Osteoblast (primary cell): ENCODE measurements at regions not wholly inside any gene's neighbourhood (a gene's known extent, or its start where the extent isn't known, plus 50 kb on each side); places are given as distances from the start of the nearest gene placed in this dataset.

ENCODE experiments used
- DNase-seq: peaks from one replicate; pipeline ENCODE4 v3.0.0; 2011; ENCODE audit warnings: low spot score, mixed read lengths; ENCODE audit not compliant: insufficient read length; ENCODE audit errors: missing footprints
- H2AFZ ChIP-seq: 2 replicates; pipeline ENCODE4 v1.6.0; 2011; ENCODE audit warnings: mild to moderate bottlenecking, low read length
- H3K27ac ChIP-seq: 2 replicates; pipeline ENCODE4 v1.5.1; 2011; ENCODE audit warnings: mild to moderate bottlenecking, low read depth, low read length, moderate library complexity
- H3K27me3 ChIP-seq: 2 replicates; pipeline ENCODE4 v1.6.0; 2012; ENCODE audit warnings: mild to moderate bottlenecking, control low read depth, inconsistent platforms, low read length, moderate library complexity; ENCODE audit not compliant: insufficient read depth
- H3K36me3 ChIP-seq: 2 replicates; pipeline ENCODE4 v1.5.1; 2011; ENCODE audit warnings: mild to moderate bottlenecking, low read length, control low read depth, moderate library complexity; ENCODE audit not compliant: insufficient read depth
- H3K4me1 ChIP-seq: 2 replicates; pipeline ENCODE4 v1.5.1; 2011; ENCODE audit warnings: mild to moderate bottlenecking, low read length, control low read depth, moderate library complexity; ENCODE audit not compliant: insufficient read depth
- H3K4me2 ChIP-seq: 2 replicates; pipeline ENCODE4 v1.6.0; 2011; ENCODE audit warnings: mild to moderate bottlenecking, low read length; ENCODE audit not compliant: insufficient read depth
- H3K4me3 ChIP-seq: fragments of 200-600 bp; sonication (generic); 3 replicates; pipeline ENCODE4 v1.5.1; 2012; ENCODE audit warnings: mild to moderate bottlenecking, low read length, inconsistent platforms; ENCODE audit not compliant: insufficient read depth
- H3K79me2 ChIP-seq: 2 replicates; pipeline ENCODE4 v1.6.0; 2012; ENCODE audit warnings: mild to moderate bottlenecking, low read length, control low read depth, inconsistent platforms; ENCODE audit not compliant: insufficient read depth
- H3K9me3 ChIP-seq: 2 replicates; pipeline ENCODE4 v1.5.1; 2011; ENCODE audit warnings: low read depth, low read length, control low read depth
- H4K20me1 ChIP-seq: 2 replicates; pipeline ENCODE4 v1.6.0; 2012; ENCODE audit warnings: mild to moderate bottlenecking, low read length, control low read depth; ENCODE audit not compliant: insufficient read depth
- CTCF ChIP-seq: IDR thresholded peaks from 2 replicates; pipeline ENCODE4 v1.5.1; 2011; ENCODE audit warnings: mild to moderate bottlenecking, low read depth, low read length, moderate library complexity; ENCODE audit errors: extremely low read depth

- H3K4me1 ChIP-seq: no peaks in the 10 kb centered on the region
- no peaks in the 10 kb centered on the region for H3K27me3 ChIP-seq
- H4K20me1 ChIP-seq: no peaks in the 10 kb centered on the region
- H3K27ac ChIP-seq: no peak overlapping the region
- H3K79me2 ChIP-seq: no peaks in the 10 kb centered on the region
- H3K9me3 ChIP-seq: no peaks in the 10 kb centered on the region
- H3K4me2 ChIP-seq: no peak overlapping the region
- no peak for DNase-seq
- TF ChIP-seq CTCF: no peak
- H3K4me3 ChIP-seq: no peak overlapping the region
- H3K36me3 ChIP-seq: no peaks in the 10 kb centered on the region
- no peak overlapping the region for H2AFZ ChIP-seq
Measured at GRCh38 chr4:117420948-117421347, 335.6 kb upstream of the TRAM1L1 start.

GRCh38 chr4:117421706-117422105 is 336.3 kb upstream of the TRAM1L1 start:
- no peak for TF ChIP-seq CTCF
- Histone ChIP-seq H2AFZ (no peak overlapping the region), H3K4me2 (no peak overlapping the region), H3K4me3 (no peak overlapping the region), H3K4me1 (no peaks in the 10 kb centered on the region), H3K79me2 (no peaks in the 10 kb centered on the region), H3K27me3 (no peaks in the 10 kb centered on the region), H3K27ac (no peak overlapping the region), H4K20me1 (no peaks in the 10 kb centered on the region), H3K9me3 (no peaks in the 10 kb centered on the region), H3K36me3 (no peaks in the 10 kb centered on the region)
- no peak for DNase-seq

GRCh38 chr4:117422297-117422696 is 336.9 kb upstream of the TRAM1L1 start:
- H3K36me3 ChIP-seq: no peaks in the 10 kb centered on the region
- no peak overlapping the region for H3K4me3 ChIP-seq
- TF ChIP-seq CTCF: no peak
- H3K4me2 ChIP-seq: no peak overlapping the region
- no peak overlapping the region for H2AFZ ChIP-seq
- no peaks in the 10 kb centered on the region for H3K4me1 ChIP-seq
- H4K20me1 ChIP-seq: no peaks in the 10 kb centered on the region
- no peaks in the 10 kb centered on the region for H3K9me3 ChIP-seq
- H3K79me2 ChIP-seq: no peaks in the 10 kb centered on the region
- H3K27ac ChIP-seq: no peak overlapping the region
- H3K27me3 ChIP-seq: no peaks in the 10 kb centered on the region
- DNase-seq: no peak

GRCh38 chr4:117425636-117426035 is 340.3 kb upstream of the TRAM1L1 start:
- TF ChIP-seq CTCF: no peak
- no peaks in the 10 kb centered on the region for H3K79me2 ChIP-seq
- H4K20me1 ChIP-seq: no peaks in the 10 kb centered on the region
- no peak overlapping the region for H3K4me3 ChIP-seq
- no peaks in the 10 kb centered on the region for H3K36me3 ChIP-seq
- H3K9me3 ChIP-seq: no peaks in the 10 kb centered on the region
- no peak overlapping the region for H3K4me2 ChIP-seq
- H3K27ac ChIP-seq: no peak overlapping the region
- no peaks in the 10 kb centered on the region for H3K27me3 ChIP-seq
- no peaks in the 10 kb centered on the region for H3K4me1 ChIP-seq
- DNase-seq: no peak
- H2AFZ ChIP-seq: no peak overlapping the region
